SU-DHL-6 (cell line): ENCODE measurements at regions not wholly inside any gene's neighbourhood (a gene's known extent, or its start where the extent isn't known, plus 50 kb on each side); places are given as distances from the start of the nearest gene placed in this dataset.

Source experiments
- H2AFZ ChIP-seq: fragments of 200-600 bp; sonication (generic); 2 replicates; pipeline ENCODE4 v1.6.1; 2014; ENCODE audit warnings: low read depth, mild to moderate bottlenecking, moderate library complexity, mixed read lengths, antibody characterized with exemption, low read length; ENCODE audit not compliant: severe bottlenecking
- H3F3A ChIP-seq: fragments of 200-600 bp; shearing (Covaris generic); 2 replicates; pipeline ENCODE4 v1.6.0; 2016; ENCODE audit warnings: antibody characterized with exemption, mild to moderate bottlenecking; ENCODE audit not compliant: insufficient read depth
- H3K27ac ChIP-seq: fragments of 200-600 bp; sonication (generic); 2 replicates; pipeline ENCODE4 v1.5.1; 2016; ENCODE audit warnings: low read depth, mild to moderate bottlenecking, low read length, moderate library complexity, mixed read lengths
- H3K27me3 ChIP-seq: fragments of 200-600 bp; sonication (generic), shearing (Covaris generic); 2 replicates; pipeline ENCODE4 v1.6.0; 2014; ENCODE audit warnings: mild to moderate bottlenecking, low read length
- H3K36me3 ChIP-seq: fragments of 200-600 bp; sonication (generic); 2 replicates; pipeline ENCODE4 v1.6.1; 2014; ENCODE audit warnings: mild to moderate bottlenecking, low read length, mixed read lengths
- H3K4me2 ChIP-seq: fragments of 300-600, 200-600 bp; shearing (Covaris generic), sonication (generic); 2 replicates; pipeline ENCODE4 v1.6.0; 2014; ENCODE audit warnings: low read length, low read depth, mild to moderate bottlenecking; ENCODE audit not compliant: poor library complexity, severe bottlenecking
- H3K4me3 ChIP-seq: fragments of 200-600 bp; sonication (generic); 2 replicates; pipeline ENCODE4 v1.5.1; 2014; ENCODE audit warnings: antibody characterized with exemption, low read length, mild to moderate bottlenecking, mixed read lengths; ENCODE audit not compliant: insufficient read depth, poor library complexity, severe bottlenecking
- H3K79me2 ChIP-seq: fragments of 200-600 bp; sonication (generic); 2 replicates; pipeline ENCODE4 v1.6.1; 2014; ENCODE audit warnings: mild to moderate bottlenecking, low read length, moderate library complexity; ENCODE audit not compliant: insufficient read depth
- H3K9ac ChIP-seq: fragments of 200-600 bp; sonication (generic); 2 replicates; pipeline ENCODE4 v1.7.0; 2014; ENCODE audit warnings: mild to moderate bottlenecking, low read length
- H3K9me2 ChIP-seq: fragments of 200-600 bp; sonication (generic); replicated peaks from 2 replicates; pipeline ENCODE4 v1.6.1; 2014; ENCODE audit warnings: low read length; ENCODE audit not compliant: insufficient read depth
- H3K9me3 ChIP-seq: fragments of 200-600 bp; sonication (generic); 2 replicates; pipeline ENCODE4 v1.6.1; 2014; ENCODE audit warnings: low read length, mixed read lengths; ENCODE audit not compliant: insufficient read depth
- H4K20me1 ChIP-seq: fragments of 200-600 bp; sonication (generic); 2 replicates; pipeline ENCODE4 v1.6.1; 2014; ENCODE audit warnings: low read depth, mild to moderate bottlenecking, antibody characterized with exemption, low read length, moderate library complexity, mixed read lengths
- EZH2phosphoT487 ChIP-seq: fragments of 200-600 bp; sonication (generic), shearing (Covaris generic); conservative IDR thresholded peaks from 2 replicates; pipeline ENCODE4 v1.6.1; 2018; ENCODE audit warnings: mild to moderate bottlenecking, antibody characterized with exemption, low read length, moderate library complexity, mixed read lengths
- TF ChIP-seq, protein P1 (sequence below): fragments of 200-600 bp; sonication (generic); IDR thresholded peaks from one replicate; pipeline ENCODE4 v1.5.1; 2017; ENCODE audit warnings: antibody characterized with exemption, mild to moderate bottlenecking, low read length, moderate library complexity; ENCODE audit not compliant: insufficient read depth, poor library complexity, severe bottlenecking

DNA sequence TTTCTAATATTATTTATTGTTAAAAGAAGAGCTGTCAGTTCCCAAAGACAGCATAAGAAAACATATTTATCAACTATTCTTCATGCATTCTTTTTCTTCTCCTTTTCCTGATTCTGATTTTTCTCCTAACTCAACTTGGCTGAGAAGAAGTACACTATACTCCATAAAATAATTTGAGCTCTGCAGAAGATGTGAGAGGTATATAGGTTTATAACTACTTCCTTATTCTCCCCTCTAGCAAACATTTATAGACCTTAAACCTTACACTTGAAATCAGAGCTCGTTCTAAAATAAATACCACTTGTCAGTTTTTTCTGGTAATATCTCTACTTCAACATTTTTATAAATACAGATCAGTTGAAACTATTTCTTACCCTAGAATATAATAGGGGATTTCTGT, 724.8 kb upstream of the GRAMD2B start:
- Histone ChIP-seq H2AFZ (no peak overlapping the region), H3K27me3 (no peaks in the 10 kb centered on the region), H3K4me2 (no peak overlapping the region), H3K4me3 (no peak overlapping the region), H3K9me3 (no peaks in the 10 kb centered on the region), H3F3A (no peaks in the 10 kb centered on the region), H4K20me1 (no peaks in the 10 kb centered on the region), H3K36me3 (no peaks in the 10 kb centered on the region), H3K9ac (no peak overlapping the region), H3K9me2 (no peaks in the 10 kb centered on the region), H3K27ac (no peak overlapping the region), H3K79me2 (no peaks in the 10 kb centered on the region)
- TF ChIP-seq EZH2phosphoT487: no peak
- TF ChIP-seq, protein P1, sequence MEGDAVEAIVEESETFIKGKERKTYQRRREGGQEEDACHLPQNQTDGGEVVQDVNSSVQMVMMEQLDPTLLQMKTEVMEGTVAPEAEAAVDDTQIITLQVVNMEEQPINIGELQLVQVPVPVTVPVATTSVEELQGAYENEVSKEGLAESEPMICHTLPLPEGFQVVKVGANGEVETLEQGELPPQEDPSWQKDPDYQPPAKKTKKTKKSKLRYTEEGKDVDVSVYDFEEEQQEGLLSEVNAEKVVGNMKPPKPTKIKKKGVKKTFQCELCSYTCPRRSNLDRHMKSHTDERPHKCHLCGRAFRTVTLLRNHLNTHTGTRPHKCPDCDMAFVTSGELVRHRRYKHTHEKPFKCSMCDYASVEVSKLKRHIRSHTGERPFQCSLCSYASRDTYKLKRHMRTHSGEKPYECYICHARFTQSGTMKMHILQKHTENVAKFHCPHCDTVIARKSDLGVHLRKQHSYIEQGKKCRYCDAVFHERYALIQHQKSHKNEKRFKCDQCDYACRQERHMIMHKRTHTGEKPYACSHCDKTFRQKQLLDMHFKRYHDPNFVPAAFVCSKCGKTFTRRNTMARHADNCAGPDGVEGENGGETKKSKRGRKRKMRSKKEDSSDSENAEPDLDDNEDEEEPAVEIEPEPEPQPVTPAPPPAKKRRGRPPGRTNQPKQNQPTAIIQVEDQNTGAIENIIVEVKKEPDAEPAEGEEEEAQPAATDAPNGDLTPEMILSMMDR: no peak

DNA sequence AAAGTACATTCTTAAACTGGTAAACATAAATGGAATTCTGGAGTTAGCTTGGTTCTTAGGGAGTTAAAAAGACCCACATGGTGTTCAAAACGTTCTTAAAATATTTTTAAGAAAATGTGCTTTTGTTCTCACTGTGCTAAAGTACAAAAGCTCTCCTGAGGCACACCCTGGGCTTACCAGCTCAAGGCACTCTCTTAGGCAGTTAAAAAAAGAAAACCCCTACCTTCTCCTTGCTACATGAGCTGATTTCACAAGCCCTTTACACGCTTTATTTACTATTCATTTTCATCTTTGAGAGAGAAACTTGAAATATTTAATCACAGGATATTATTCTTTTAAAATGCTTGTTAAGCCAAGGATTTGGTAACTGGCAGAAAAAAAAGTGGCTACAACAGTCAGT, 723.3 kb upstream of the GRAMD2B start:
- no peaks in the 10 kb centered on the region for H3K9me3 ChIP-seq
- no peaks in the 10 kb centered on the region for H4K20me1 ChIP-seq
- H3K4me2 ChIP-seq: no peak overlapping the region
- no peak overlapping the region for H3K9ac ChIP-seq
- no peak overlapping the region for H3K4me3 ChIP-seq
- H3K36me3 ChIP-seq: no peaks in the 10 kb centered on the region
- no peaks in the 10 kb centered on the region for H3F3A ChIP-seq
- no peaks in the 10 kb centered on the region for H3K79me2 ChIP-seq
- H3K27ac ChIP-seq: no peak overlapping the region
- H2AFZ ChIP-seq: no peak overlapping the region
- no peaks in the 10 kb centered on the region for H3K9me2 ChIP-seq
- no peaks in the 10 kb centered on the region for H3K27me3 ChIP-seq
- no peak for TF ChIP-seq EZH2phosphoT487
- TF ChIP-seq, protein P1: no peak

DNA sequence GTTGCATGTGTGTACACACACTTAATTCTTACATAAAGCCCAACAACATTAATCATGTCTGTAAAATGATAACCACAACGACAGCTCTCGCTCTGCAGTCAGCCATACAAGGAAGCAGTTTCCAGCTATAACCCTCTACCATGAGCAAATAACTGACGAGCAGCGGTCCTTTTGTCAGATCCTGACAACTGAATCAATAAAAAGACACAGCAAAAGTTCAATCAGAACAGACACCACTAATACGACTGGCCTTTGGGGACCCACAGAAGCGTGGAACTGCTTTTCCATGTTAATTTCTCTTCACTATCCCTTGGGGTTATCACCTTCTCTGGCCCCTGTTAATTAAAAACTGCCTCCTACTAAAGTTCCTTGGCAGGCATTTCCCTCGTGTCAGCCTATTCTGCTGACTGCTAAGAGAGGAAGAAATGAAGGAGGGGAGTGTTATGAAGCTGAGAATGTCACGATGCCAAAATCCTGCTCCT, 722.8 kb upstream of the GRAMD2B start:
- Histone ChIP-seq H3K9me3 (no peaks in the 10 kb centered on the region), H3K27me3 (no peaks in the 10 kb centered on the region), H4K20me1 (no peaks in the 10 kb centered on the region), H3K79me2 (no peaks in the 10 kb centered on the region), H3K36me3 (no peaks in the 10 kb centered on the region), H3K9me2 (no peaks in the 10 kb centered on the region), H3K9ac (no peak overlapping the region), H3F3A (no peaks in the 10 kb centered on the region), H3K4me2 (no peak overlapping the region), H3K27ac (no peak overlapping the region), H3K4me3 (no peak overlapping the region), H2AFZ (no peak overlapping the region)
- TF ChIP-seq EZH2phosphoT487: no peak
- TF ChIP-seq, protein P1: no peak
